ENCODE measurements at regions not wholly inside any gene's neighbourhood (a gene's known extent, or its start where the extent isn't known, plus 50 kb on each side); places are given as distances from the start of the nearest gene placed in this dataset.

- DNase-seq = no peak
Observed at GRCh38 chr18:40485318-40485717, 1469.7 kb upstream of the PIK3C3 start.

- DNase-seq = no peak
Observed at GRCh38 chr18:40473221-40474029, 1481.6 kb upstream of the PIK3C3 start.

GRCh38 chr18:40470723-40471122 lies 1484.3 kb upstream of the PIK3C3 start:
- DNase-seq = no peak

GRCh38 chr18:40469851-40470250 lies 1485.2 kb upstream of the PIK3C3 start:
- DNase-seq = no peak

GRCh38 chr18:40469316-40469715 lies 1485.7 kb upstream of the PIK3C3 start:
- DNase-seq = no peak

- no peak for DNase-seq
Observed at GRCh38 chr18:40464032-40464431, 1491.0 kb upstream of the PIK3C3 start.

GRCh38 chr18:40453903-40454302 lies 1501.1 kb upstream of the PIK3C3 start:
- DNase-seq = no peak

- DNase-seq = no peak
Observed at GRCh38 chr18:40452599-40452998, 1502.4 kb upstream of the PIK3C3 start.

GRCh38 chr18:40450751-40451150 lies 1504.3 kb upstream of the PIK3C3 start:
- peak in 1 of 2 donors; percentile 32 for DNase-seq

- no peak for DNase-seq
Observed at GRCh38 chr18:40447820-40448219, 1507.2 kb upstream of the PIK3C3 start.

GRCh38 chr18:40440088-40440487 lies 1514.9 kb upstream of the PIK3C3 start:
- DNase-seq = no peak

- DNase-seq = no peak
Observed at GRCh38 chr18:40437517-40437916, 1517.5 kb upstream of the PIK3C3 start.

- no peak for DNase-seq
Observed at GRCh38 chr18:40431071-40431985, 1523.7 kb upstream of the PIK3C3 start.

- DNase-seq = no peak
Observed at GRCh38 chr18:40423291-40423690, 1531.7 kb upstream of the PIK3C3 start.

- DNase-seq = no peak
Observed at GRCh38 chr18:40420675-40421074, 1534.4 kb upstream of the PIK3C3 start.

- DNase-seq = no peak
Observed at GRCh38 chr18:40417501-40417900, 1537.5 kb upstream of the PIK3C3 start.

- no peak for DNase-seq
Observed at GRCh38 chr18:40415821-40416220, 1539.2 kb upstream of the PIK3C3 start.

GRCh38 chr18:40415176-40415791 lies 1539.8 kb upstream of the PIK3C3 start:
- no peak for DNase-seq

- no peak for DNase-seq
Observed at GRCh38 chr18:40414155-40414754, 1540.8 kb upstream of the PIK3C3 start.

GRCh38 chr18:40413160-40413559 lies 1541.9 kb upstream of the PIK3C3 start:
- DNase-seq = peak; percentile 16 to 67

GRCh38 chr18:40412410-40412809 lies 1542.6 kb upstream of the PIK3C3 start:
- no peak for DNase-seq

GRCh38 chr18:40407909-40408308 lies 1547.1 kb upstream of the PIK3C3 start:
- DNase-seq = no peak

GRCh38 chr18:40404284-40404683 lies 1550.8 kb upstream of the PIK3C3 start:
- no peak for DNase-seq

All from hippocampal formation (tissue), 2 donors.